ENCODE measurements at regions not wholly inside any gene's neighbourhood (a gene's known extent, or its start where the extent isn't known, plus 50 kb on each side); places are given as distances from the start of the nearest gene placed in this dataset.

- no peak overlapping the region for H3K4me3 Mint-ChIP-seq
- no peak for ATAC-seq (replicated peaks)
Measured at GRCh38 chr11:116614306-116615210, 158.2 kb downstream of the BUD13 start.

GRCh38 chr11:116613206-116613875 is 159.4 kb downstream of the BUD13 start:
- Mint-ChIP-seq H3K36me3 (ENCODE audit: insufficient read depth) (no peaks in the 10 kb centered on the region), H3K4me1 (ENCODE audit: low read depth in 2 of 2) (no peaks in the 10 kb centered on the region), H3K27me3 (peaks cover 33 to 68% of the 10 kb centered on the region in 2 donors), H3K27ac (no peak overlapping the region), H3K4me3 (no peak overlapping the region), H3K9me3 (peaks cover 0 to 1% of the 10 kb centered on the region in 2 donors)
- ATAC-seq (replicated peaks) (no peak), DNase-seq (no peak)

More at GRCh38 chr11:116614306-116615210, 158.2 kb downstream of the BUD13 start:
- Mint-ChIP-seq H3K27ac (no peak overlapping the region), H3K27me3 (peaks cover 37 to 58% of the 10 kb centered on the region in 2 donors), H3K4me1 (ENCODE audit: low read depth in 2 of 2) (no peaks in the 10 kb centered on the region), H3K9me3 (peaks cover 0 to 1% of the 10 kb centered on the region in 2 donors), H3K36me3 (ENCODE audit: insufficient read depth) (no peaks in the 10 kb centered on the region)
- DNase-seq = no peak

DNA sequence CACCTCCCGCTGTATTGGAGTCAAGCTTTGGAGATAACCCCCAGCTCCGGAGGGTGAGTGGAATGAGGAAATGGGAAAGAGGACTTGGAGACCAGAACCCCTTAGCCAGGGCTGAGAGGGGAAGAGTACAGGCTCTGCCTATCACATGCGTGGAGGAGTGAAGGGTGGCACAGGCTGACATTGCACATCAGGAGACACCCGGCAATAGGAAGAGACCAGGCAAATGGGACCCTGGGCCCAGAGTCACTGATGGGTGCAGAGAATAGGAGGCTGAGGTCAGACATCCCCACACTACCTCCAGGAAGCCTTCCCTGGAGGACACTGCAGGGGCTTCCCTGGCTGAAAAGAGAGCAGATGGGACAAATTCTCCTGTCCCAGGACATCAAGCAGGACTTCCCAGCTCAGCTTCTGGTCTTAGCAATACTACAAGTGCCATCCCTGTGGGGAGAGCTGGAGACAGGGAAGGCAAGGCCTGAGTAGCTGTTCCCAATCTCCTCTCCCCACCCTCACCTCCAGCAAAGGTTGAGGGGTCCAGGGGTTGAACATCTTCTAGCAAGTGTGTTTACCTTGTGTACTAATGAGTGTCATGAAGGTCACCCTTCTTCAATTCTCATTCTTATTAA is 160.7 kb downstream of the BUD13 start:
- no peak for DNase-seq
- H3K9me3 Mint-ChIP-seq = peaks cover 0 to 1% of the 10 kb centered on the region in 2 donors
- no peaks in the 10 kb centered on the region for H3K36me3 Mint-ChIP-seq (ENCODE audit: insufficient read depth)
- H3K27me3 Mint-ChIP-seq = peaks cover 26 to 81% of the 10 kb centered on the region in 2 donors
- H3K4me3 Mint-ChIP-seq = no peak overlapping the region
- no peak overlapping the region for H3K27ac Mint-ChIP-seq
- ATAC-seq (replicated peaks) = no peak
- H3K4me1 Mint-ChIP-seq (ENCODE audit: low read depth in 2 of 2) = no peaks in the 10 kb centered on the region

DNA sequence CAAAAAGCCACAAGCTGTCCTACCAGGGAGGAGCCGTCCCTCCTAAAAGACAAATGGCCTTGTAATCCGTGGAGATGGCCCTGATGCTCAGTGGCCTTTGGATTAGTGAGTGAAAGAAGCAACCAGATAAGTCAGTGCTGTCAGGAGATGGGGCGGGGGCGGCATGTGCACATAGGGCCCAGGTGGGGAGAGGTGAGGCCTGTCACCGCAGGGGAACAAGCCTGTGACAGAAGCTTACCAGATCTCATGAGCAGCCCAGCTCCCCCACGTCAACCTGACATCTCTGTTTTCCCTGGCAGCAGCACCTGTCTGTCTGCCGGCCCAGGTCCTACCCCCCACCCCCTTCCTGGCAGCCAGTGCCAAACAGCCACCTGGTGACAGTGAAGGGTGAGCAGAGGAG is 162.6 kb downstream of the BUD13 start:
- peaks cover 0 to 1% of the 10 kb centered on the region in 2 donors for H3K9me3 Mint-ChIP-seq
- DNase-seq = no peak
- H3K27ac Mint-ChIP-seq = no peak overlapping the region
- H3K4me1 Mint-ChIP-seq (ENCODE audit: low read depth in 2 of 2) = no peaks in the 10 kb centered on the region
- no peak overlapping the region for H3K4me3 Mint-ChIP-seq
- no peaks in the 10 kb centered on the region for H3K36me3 Mint-ChIP-seq (ENCODE audit: insufficient read depth)
- no peak for ATAC-seq (replicated peaks)
- peaks cover 41 to 95% of the 10 kb centered on the region in 2 donors for H3K27me3 Mint-ChIP-seq

- Mint-ChIP-seq H3K4me1 (ENCODE audit: low read depth in 2 of 2) (no peaks in the 10 kb centered on the region), H3K9me3 (peaks cover 0 to 1% of the 10 kb centered on the region in 2 donors), H3K4me3 (no peak overlapping the region), H3K27ac (no peak overlapping the region), H3K36me3 (ENCODE audit: insufficient read depth) (no peaks in the 10 kb centered on the region), H3K27me3 (peaks cover 49 to 88% of the 10 kb centered on the region in 2 donors)
- no peak for DNase-seq
- no peak for ATAC-seq (replicated peaks)
Measured at GRCh38 chr11:116607027-116607426, 165.8 kb downstream of the BUD13 start.

GRCh38 chr11:116605543-116606459 is 167.0 kb downstream of the BUD13 start:
- peaks cover 37 to 78% of the 10 kb centered on the region in 2 donors for H3K27me3 Mint-ChIP-seq
- no peaks in the 10 kb centered on the region for H3K4me1 Mint-ChIP-seq (ENCODE audit: low read depth in 2 of 2)
- no peaks in the 10 kb centered on the region for H3K36me3 Mint-ChIP-seq (ENCODE audit: insufficient read depth)
- no peaks in the 10 kb centered on the region for H3K9me3 Mint-ChIP-seq
- ATAC-seq (replicated peaks) (no peak), DNase-seq (no peak)
- H3K27ac Mint-ChIP-seq = no peak overlapping the region
- H3K4me3 Mint-ChIP-seq = no peak overlapping the region

DNA sequence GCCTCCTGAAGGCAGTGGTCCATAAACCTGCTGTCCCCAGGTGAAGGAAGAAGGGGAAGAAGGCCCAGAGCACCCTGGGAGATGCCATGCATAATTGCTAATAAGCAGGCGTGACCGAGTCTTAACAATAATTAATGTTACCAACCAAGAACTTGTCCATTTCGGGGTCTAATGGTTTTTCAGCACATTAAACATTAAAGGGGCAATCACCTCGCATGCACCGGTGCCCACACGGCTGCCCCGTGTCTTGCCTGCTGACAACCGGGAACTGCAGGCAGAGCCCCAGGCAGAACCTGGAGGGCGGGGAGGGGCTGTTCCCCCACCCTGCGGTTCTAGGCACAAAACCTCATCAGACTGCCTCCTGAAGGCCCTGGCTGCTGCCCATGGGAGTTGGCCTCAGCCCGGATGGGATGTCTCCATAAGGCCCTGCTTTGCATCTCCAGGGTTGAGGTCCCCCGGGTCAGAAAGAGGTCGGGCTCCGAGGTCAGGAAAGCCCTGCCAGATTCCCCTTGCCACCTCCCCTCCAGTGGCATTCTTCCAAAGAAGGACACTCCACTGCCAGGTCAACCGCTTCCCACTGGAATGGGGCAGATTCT is 169.0 kb downstream of the BUD13 start:
- H3K9me3 Mint-ChIP-seq = no peaks in the 10 kb centered on the region
- no peak overlapping the region for H3K4me3 Mint-ChIP-seq
- peaks cover 40 to 73% of the 10 kb centered on the region in 2 donors for H3K27me3 Mint-ChIP-seq

DNA sequence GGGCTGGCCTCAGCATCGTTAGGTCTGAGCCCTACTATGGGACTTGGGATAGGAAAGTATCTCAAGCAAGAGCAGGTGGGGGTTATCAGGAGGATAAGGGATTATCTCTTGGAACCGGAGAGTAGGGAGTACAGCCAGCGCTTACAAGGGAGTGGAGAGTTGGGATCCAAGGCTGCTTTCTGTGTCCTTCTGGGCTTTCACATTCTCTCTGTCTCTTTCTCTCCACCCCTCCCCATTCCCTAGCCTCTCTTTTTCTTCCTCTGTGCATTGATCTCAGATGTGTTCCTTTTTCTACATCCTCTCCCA is 170.2 kb downstream of the BUD13 start:
- H3K4me1 Mint-ChIP-seq (ENCODE audit: low read depth in 2 of 2) = no peaks in the 10 kb centered on the region
- peaks cover 44 to 71% of the 10 kb centered on the region in 2 donors for H3K27me3 Mint-ChIP-seq
- no peak overlapping the region for H3K4me3 Mint-ChIP-seq
- H3K9me3 Mint-ChIP-seq = no peaks in the 10 kb centered on the region
- no peak overlapping the region for H3K27ac Mint-ChIP-seq
- DNase-seq (no peak), ATAC-seq (replicated peaks) (no peak)
- H3K36me3 Mint-ChIP-seq (ENCODE audit: insufficient read depth) = no peaks in the 10 kb centered on the region

More for the DNA sequence above, 169.0 kb downstream of the BUD13 start:
- DNase-seq = no peak
- ATAC-seq (replicated peaks) = no peak
- H3K27ac Mint-ChIP-seq = no peak overlapping the region
- H3K36me3 Mint-ChIP-seq (ENCODE audit: insufficient read depth) = no peaks in the 10 kb centered on the region
- H3K4me1 Mint-ChIP-seq (ENCODE audit: low read depth in 2 of 2) = no peaks in the 10 kb centered on the region

DNA sequence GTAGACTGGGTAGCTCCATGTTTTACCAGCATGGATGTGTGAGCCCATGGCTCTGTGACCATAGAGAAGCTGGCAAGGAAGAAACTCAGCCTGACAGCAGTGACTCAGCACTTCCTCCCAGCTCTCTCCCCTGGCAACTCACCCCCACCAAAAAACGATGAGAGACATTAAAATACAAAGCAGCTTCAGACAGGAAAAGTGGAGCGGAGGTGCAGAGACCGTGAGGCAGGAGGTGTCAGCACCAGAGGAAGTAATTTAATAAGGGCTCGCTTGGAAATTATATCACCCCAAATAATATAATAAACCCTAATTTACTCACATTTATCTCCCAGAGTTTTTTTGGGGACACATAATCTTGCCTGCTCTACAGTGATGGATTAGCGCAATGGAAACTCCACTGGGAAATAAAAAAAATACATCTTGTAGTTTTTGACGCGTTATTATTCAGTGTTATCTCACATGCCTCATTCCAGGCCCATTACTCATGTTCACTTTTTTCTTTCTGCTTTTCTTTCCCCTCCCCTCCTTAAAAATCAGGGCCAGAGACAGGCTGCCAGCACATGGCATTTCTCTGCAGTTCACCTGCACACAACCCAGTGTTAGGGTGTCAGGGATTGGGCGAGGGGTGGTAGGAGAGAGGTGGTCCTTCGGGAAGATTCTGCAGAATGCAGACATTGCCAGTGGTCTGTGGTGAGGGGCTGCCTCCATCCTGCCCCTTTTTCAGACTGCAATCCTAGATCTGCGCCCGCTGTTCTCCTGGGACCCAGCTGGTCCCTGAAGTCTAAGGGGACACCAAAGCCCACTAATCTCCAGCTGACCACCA is 170.8 kb downstream of the BUD13 start:
- ATAC-seq (replicated peaks) (no peak), DNase-seq (no peak)
- no peak overlapping the region for H3K27ac Mint-ChIP-seq
- H3K36me3 Mint-ChIP-seq (ENCODE audit: insufficient read depth) = no peaks in the 10 kb centered on the region
- H3K4me3 Mint-ChIP-seq = no peak overlapping the region
- no peaks in the 10 kb centered on the region for H3K4me1 Mint-ChIP-seq (ENCODE audit: low read depth in 2 of 2)
- H3K9me3 Mint-ChIP-seq = no peaks in the 10 kb centered on the region
- H3K27me3 Mint-ChIP-seq = peaks cover 44 to 71% of the 10 kb centered on the region in 2 donors

DNA sequence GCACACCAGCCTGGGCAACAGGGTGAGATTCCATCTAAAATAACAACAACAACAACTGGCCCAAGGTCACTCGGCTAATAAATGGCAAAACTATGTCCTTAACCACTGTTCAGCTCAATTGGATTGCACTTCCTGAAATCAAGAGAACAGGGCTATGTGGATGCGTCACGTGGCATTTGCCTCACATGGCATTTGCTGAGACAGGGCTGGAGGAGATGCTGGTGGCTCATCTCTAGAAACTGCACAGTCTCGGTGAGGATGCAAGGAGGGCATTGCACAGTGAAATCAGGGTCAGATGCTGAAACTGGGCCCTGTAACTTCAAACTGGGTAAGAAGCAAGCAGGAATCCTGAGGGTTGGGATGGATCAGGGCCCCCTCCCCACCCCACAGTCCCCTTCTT is 171.9 kb downstream of the BUD13 start:
- Mint-ChIP-seq H3K27ac (no peak overlapping the region), H3K27me3 (peaks cover 35 to 71% of the 10 kb centered on the region in 2 donors), H3K36me3 (ENCODE audit: insufficient read depth) (no peaks in the 10 kb centered on the region), H3K4me3 (no peak overlapping the region), H3K4me1 (ENCODE audit: low read depth in 2 of 2) (no peaks in the 10 kb centered on the region), H3K9me3 (no peaks in the 10 kb centered on the region)
- ATAC-seq (replicated peaks) (no peak), DNase-seq (no peak)

GRCh38 chr11:116598556-116598955 is 174.2 kb downstream of the BUD13 start:
- Mint-ChIP-seq H3K36me3 (ENCODE audit: insufficient read depth) (no peaks in the 10 kb centered on the region), H3K4me3 (no peak overlapping the region), H3K4me1 (ENCODE audit: low read depth in 2 of 2) (no peaks in the 10 kb centered on the region), H3K27ac (no peak overlapping the region), H3K9me3 (no peaks in the 10 kb centered on the region), H3K27me3 (peaks cover 28 to 76% of the 10 kb centered on the region in 2 donors)
- no peak for DNase-seq
- no peak for ATAC-seq (replicated peaks)

- Mint-ChIP-seq H3K27ac (no peak overlapping the region), H3K9me3 (no peaks in the 10 kb centered on the region), H3K27me3 (peaks cover 28 to 80% of the 10 kb centered on the region in 2 donors), H3K4me3 (no peak overlapping the region), H3K36me3 (ENCODE audit: insufficient read depth) (no peaks in the 10 kb centered on the region), H3K4me1 (ENCODE audit: low read depth in 2 of 2) (no peaks in the 10 kb centered on the region)
- DNase-seq = no peak
- ATAC-seq (replicated peaks) = no peak
Measured at GRCh38 chr11:116598036-116598435, 174.8 kb downstream of the BUD13 start.

All from effector memory CD8-positive, alpha-beta T cell (primary cell).